ENCODE measurements at regions not wholly inside any gene's neighbourhood (a gene's known extent, or its start where the extent isn't known, plus 50 kb on each side); places are given as distances from the start of the nearest gene placed in this dataset.

DNA sequence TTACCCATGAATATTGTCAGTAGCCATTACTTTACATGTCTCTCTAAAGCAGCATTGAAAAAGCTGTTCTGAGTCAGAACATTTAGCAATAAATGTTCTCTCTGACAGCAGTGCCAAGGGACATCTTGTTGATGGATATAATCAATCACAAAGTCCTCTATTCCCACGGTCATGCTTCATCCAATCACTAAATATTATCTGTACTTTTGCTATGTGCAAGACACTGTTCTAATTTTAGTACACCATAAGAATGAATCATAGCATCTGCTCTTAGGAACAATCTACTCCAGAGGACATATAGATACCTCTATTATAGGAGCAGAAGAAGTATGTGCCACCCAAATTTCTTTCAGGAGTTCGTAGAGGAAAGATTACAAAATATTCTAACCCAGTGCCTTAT, 142.5 kb upstream of the MBNL1 start (continued):
- TF ChIP-seq, protein P1, sequence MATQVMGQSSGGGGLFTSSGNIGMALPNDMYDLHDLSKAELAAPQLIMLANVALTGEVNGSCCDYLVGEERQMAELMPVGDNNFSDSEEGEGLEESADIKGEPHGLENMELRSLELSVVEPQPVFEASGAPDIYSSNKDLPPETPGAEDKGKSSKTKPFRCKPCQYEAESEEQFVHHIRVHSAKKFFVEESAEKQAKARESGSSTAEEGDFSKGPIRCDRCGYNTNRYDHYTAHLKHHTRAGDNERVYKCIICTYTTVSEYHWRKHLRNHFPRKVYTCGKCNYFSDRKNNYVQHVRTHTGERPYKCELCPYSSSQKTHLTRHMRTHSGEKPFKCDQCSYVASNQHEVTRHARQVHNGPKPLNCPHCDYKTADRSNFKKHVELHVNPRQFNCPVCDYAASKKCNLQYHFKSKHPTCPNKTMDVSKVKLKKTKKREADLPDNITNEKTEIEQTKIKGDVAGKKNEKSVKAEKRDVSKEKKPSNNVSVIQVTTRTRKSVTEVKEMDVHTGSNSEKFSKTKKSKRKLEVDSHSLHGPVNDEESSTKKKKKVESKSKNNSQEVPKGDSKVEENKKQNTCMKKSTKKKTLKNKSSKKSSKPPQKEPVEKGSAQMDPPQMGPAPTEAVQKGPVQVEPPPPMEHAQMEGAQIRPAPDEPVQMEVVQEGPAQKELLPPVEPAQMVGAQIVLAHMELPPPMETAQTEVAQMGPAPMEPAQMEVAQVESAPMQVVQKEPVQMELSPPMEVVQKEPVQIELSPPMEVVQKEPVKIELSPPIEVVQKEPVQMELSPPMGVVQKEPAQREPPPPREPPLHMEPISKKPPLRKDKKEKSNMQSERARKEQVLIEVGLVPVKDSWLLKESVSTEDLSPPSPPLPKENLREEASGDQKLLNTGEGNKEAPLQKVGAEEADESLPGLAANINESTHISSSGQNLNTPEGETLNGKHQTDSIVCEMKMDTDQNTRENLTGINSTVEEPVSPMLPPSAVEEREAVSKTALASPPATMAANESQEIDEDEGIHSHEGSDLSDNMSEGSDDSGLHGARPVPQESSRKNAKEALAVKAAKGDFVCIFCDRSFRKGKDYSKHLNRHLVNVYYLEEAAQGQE (IDR thresholded peaks at IDR 0.05; ENCODE audit: low read depth), result no peak
- TF ChIP-seq EZH2phosphoT487 (IDR thresholded peaks at IDR 0.05; ENCODE audit: borderline replicate concordance) (no peak), SIN3A (IDR thresholded peaks at IDR 0.05; ENCODE audit: low read depth) (no peak), CBX3 (IDR thresholded peaks at IDR 0.05; ENCODE audit: low read depth) (no peak), SP1 (IDR thresholded peaks at IDR 0.05; ENCODE audit: low read depth) (no peak)
- TF ChIP-seq, protein P2, sequence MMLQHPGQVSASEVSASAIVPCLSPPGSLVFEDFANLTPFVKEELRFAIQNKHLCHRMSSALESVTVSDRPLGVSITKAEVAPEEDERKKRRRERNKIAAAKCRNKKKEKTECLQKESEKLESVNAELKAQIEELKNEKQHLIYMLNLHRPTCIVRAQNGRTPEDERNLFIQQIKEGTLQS (IDR thresholded peaks at IDR 0.05), result no peak

DNA sequence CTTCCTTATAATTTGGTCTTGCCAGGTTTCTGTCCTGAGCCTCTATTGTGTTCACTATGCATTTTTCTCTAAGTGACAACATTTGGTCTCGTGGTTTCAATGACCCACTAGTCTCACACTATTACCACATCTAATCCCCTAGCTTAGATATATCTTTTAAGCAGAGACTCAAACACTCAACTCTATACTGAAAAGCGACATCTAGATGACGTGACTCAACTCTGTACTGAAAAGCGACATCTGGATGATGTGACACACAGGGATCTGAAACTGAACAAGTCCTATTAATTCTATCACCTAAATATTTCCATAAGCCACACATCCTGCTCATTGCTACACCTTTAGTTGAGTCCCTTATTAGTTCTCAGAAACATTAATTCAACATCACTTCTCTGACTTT, 141.7 kb upstream of the MBNL1 start:
- no peaks in the 10 kb centered on the region for H3K9me2 ChIP-seq (ENCODE audit: insufficient read depth)
- H3K4me3 ChIP-seq (replicated peaks in 1 of 2; ENCODE audit: low read depth in 1 of 2, low read length in 2 of 2), result no peak overlapping the region
- no peaks in the 10 kb centered on the region for H3K27me3 ChIP-seq (ENCODE audit: insufficient read depth, low read length)
- H3K27ac ChIP-seq (ENCODE audit: low read depth, low read length), result no peak overlapping the region
- no peaks in the 10 kb centered on the region for H3K36me3 ChIP-seq (ENCODE audit: control insufficient read depth in 1 of 2, insufficient read depth in 2 of 2, low read length in 2 of 2)
- no peaks in the 10 kb centered on the region for H4K20me1 ChIP-seq (ENCODE audit: insufficient read depth)
- ATAC-seq (no peak), DNase-seq (ENCODE audit: low read depth, low spot score) (no peak)
- H3K9ac ChIP-seq (ENCODE audit: low read length), result no peak overlapping the region
- no peaks in the 10 kb centered on the region for H3K9me3 ChIP-seq (ENCODE audit: control insufficient read depth in 1 of 2, insufficient read depth in 1 of 2, low read depth in 1 of 2, low read length in 2 of 2)
- no TSS peak for BruUV-seq (replicated peaks)
- POLR2A ChIA-PET, result no interaction called here
- H3K79me2 ChIP-seq (ENCODE audit: insufficient read depth, low read length), result no peaks in the 10 kb centered on the region
- H2AFZ ChIP-seq (ENCODE audit: low read depth, low read length, poor library complexity, severe bottlenecking), result no peak overlapping the region
- CTCF ChIA-PET, result no interaction called here
- intact Hi-C loops (cut with micrococcal nuclease), result no loop called here
- H3K4me2 ChIP-seq (ENCODE audit: low read length), result no peak overlapping the region
- RAD21 ChIA-PET (ENCODE audit: low non-redundant PET in 1 of 2, low total read pairs in 2 of 2, uncharacterized antibody in 2 of 2, unreplicated experiment in 2 of 2), result no interaction called here
- TF ChIP-seq SP1 (IDR thresholded peaks at IDR 0.05; ENCODE audit: low read depth), result no peak
- TF ChIP-seq, protein P1 (IDR thresholded peaks at IDR 0.05; ENCODE audit: low read depth), result no peak
- no peak for TF ChIP-seq POLR2A (IDR thresholded peaks at IDR 0.05; ENCODE audit: borderline replicate concordance, extremely low read depth, insufficient read depth, insufficient read length)
- TF ChIP-seq, protein P2 (IDR thresholded peaks at IDR 0.05), result no peak
- TF ChIP-seq EZH2 (IDR thresholded peaks at IDR 0.05), result no peak
- H3K4me1 ChIP-seq (ENCODE audit: control insufficient read depth in 1 of 2, insufficient read depth in 2 of 2, low read length in 2 of 2), result peaks cover 0 to 5% of the 10 kb centered on the region in 2 experiments; a peak in 1 of 4 replicates

All from HCT116 (cell line).